HG03442 (cell line): ENCODE measurements at regions not wholly inside any gene's neighbourhood (a gene's known extent, or its start where the extent isn't known, plus 50 kb on each side); places are given as distances from the start of the nearest gene placed in this dataset.

Experiments
- ATAC-seq: cut with Tn5 transposase; IDR thresholded peaks from one replicate; pipeline ENCODE4 v1.9.1; 2021; ENCODE audit warnings: mild to moderate bottlenecking, moderate library complexity; ENCODE audit not compliant: unreplicated experiment

- no peak for ATAC-seq
These were observed 109.1 kb upstream of the BCAT1 start for GRCh38 chr12:25058012-25058411.

- no peak for ATAC-seq
These were observed 107.7 kb upstream of the BCAT1 start for GRCh38 chr12:25056486-25057130.

- ATAC-seq = no peak
These were observed 107.1 kb upstream of the BCAT1 start for GRCh38 chr12:25056011-25056410.

GRCh38 chr12:25054783-25055144 is 105.9 kb upstream of the BCAT1 start:
- peak; percentile 17 for ATAC-seq

GRCh38 chr12:25054076-25054782 is 105.3 kb upstream of the BCAT1 start:
- ATAC-seq = no peak

GRCh38 chr12:25052914-25053211 is 104.0 kb upstream of the BCAT1 start:
- no peak for ATAC-seq

GRCh38 chr12:25052196-25052913 is 103.5 kb upstream of the BCAT1 start:
- ATAC-seq = peak; percentile 64

GRCh38 chr12:25051656-25052195 is 102.8 kb upstream of the BCAT1 start:
- peak; percentile 39 for ATAC-seq

- no peak for ATAC-seq
These were observed 102.3 kb upstream of the BCAT1 start for GRCh38 chr12:25051171-25051570.

- no peak for ATAC-seq
These were observed 97.0 kb upstream of the BCAT1 start for GRCh38 chr12:25045869-25046268.

GRCh38 chr12:25041006-25041741 is 92.3 kb upstream of the BCAT1 start:
- ATAC-seq = peak; percentile 87

- ATAC-seq = no peak
These were observed 91.7 kb upstream of the BCAT1 start for GRCh38 chr12:25040593-25040992.

- no peak for ATAC-seq
These were observed 85.8 kb upstream of the BCAT1 start for GRCh38 chr12:25034676-25035075.

- ATAC-seq = no peak
These were observed 77.1 kb upstream of the BCAT1 start for GRCh38 chr12:25025951-25026490.

- ATAC-seq = no peak
These were observed 76.4 kb upstream of the BCAT1 start for GRCh38 chr12:25025260-25025659.

- no peak for ATAC-seq
These were observed 74.9 kb upstream of the BCAT1 start for GRCh38 chr12:25023808-25024207.

GRCh38 chr12:25020621-25021243 is 71.8 kb upstream of the BCAT1 start:
- ATAC-seq = peak; percentile 94

- ATAC-seq = no peak
These were observed 69.2 kb upstream of the BCAT1 start for GRCh38 chr12:25018146-25018545.

- ATAC-seq = no peak
These were observed 68.4 kb upstream of the BCAT1 start for GRCh38 chr12:25017336-25017735.

GRCh38 chr12:25014961-25015360 is 66.1 kb upstream of the BCAT1 start:
- no peak for ATAC-seq

GRCh38 chr12:25013061-25013460 is 64.2 kb upstream of the BCAT1 start:
- ATAC-seq = no peak
